Ovary (tissue), 7 donors: ENCODE measurements at regions not wholly inside any gene's neighbourhood (a gene's known extent, or its start where the extent isn't known, plus 50 kb on each side); places are given as distances from the start of the nearest gene placed in this dataset.

Experiments
- DNase-seq, 5 donors: peaks; one replicate each; pipeline ENCODE4 v3.0.0-alpha.2; 2019 to 2020
- H3K27ac ChIP-seq, 2 donors: fragments of 200-600 bp; one replicate each; pipeline versions ENCODE4 v1.5.1 to v1.8.0; 2019 to 2022
- H3K27me3 ChIP-seq: fragments of 200-600 bp; one replicate; pipeline ENCODE4 v1.8.0; 2022
- H3K36me3 ChIP-seq: fragments of 200-600 bp; sonication (generic); one replicate; pipeline ENCODE4 v1.5.1; 2019
- H3K4me1 ChIP-seq: one replicate; pipeline ENCODE4 v1.8.1; 2013; ENCODE audit warnings: mild to moderate bottlenecking, moderate library complexity; ENCODE audit not compliant: insufficient read depth
- H3K4me3 ChIP-seq: fragments of 200-600 bp; sonication (generic); one replicate; pipeline ENCODE4 v1.5.1; 2017
- H3K9me3 ChIP-seq, 2 donors: fragments of 200-600 bp in 1 of 2; sonication (generic) in 1 of 2; one replicate each; pipeline versions ENCODE4 v1.5.1 to v1.8.1; 2013 to 2019; ENCODE audit warnings: mild to moderate bottlenecking in 1 of 2, moderate library complexity in 1 of 2
- CTCF ChIP-seq, 3 donors: fragments of 450-650 bp in 2 of 3; fragments of 200-600 bp in 1 of 3; IDR thresholded peaks; one replicate each; pipeline versions ENCODE4 v1.5.1 to v1.8.0; 2016 to 2022; ENCODE audit warnings: antibody characterized with exemption in 3 of 3, mild to moderate bottlenecking in 1 of 3
- EP300 ChIP-seq: sonication (generic); formaldehyde crosslinking; IDR thresholded peaks from one replicate; pipeline ENCODE4 v1.6.1; 2017; ENCODE audit warnings: antibody characterized with exemption
- POLR2A ChIP-seq: fragments of 450-650 bp; IDR thresholded peaks from one replicate; pipeline ENCODE4 v1.6.1; 2017; ENCODE audit warnings: antibody characterized with exemption, mild to moderate bottlenecking, moderate library complexity
- WGBS, 3 donors: extraction: QIAGEN DNeasy Blood & Tissue Kit in 1 of 3; methylation state at CpG; one replicate each; pipeline versions ENCODE4 v1.1.5 to v1.1.7; 2013 to 2017; 5-methylcytosine and 5-hydroxymethylcytosine counted together
- intact Hi-C, 4 donors: fragments of 100-400 bp; cut with DNase I; formaldehyde crosslinking; loops; one replicate each; pipeline versions ENCODE4 v1.11.0 to v1.15.1; 2022 to 2023
- donor health status: DM: no; HTN: no; CAD: no; lungs with moderate emphysema.
- donor health status: DM: no; HTN: no; CAD: no.
- donor health status: Bipolar disorder and iron deficiency.
- donor health status: DM: no; HTN: no; CAD: no.
- donor health status: DM: yes; HTN: yes; CAD: no.

GRCh38 chr3:24668039-24668438, 173.4 kb upstream of the THRB start:
- Histone ChIP-seq H3K9me3 (no peaks in the 10 kb centered on the region), H3K27me3 (no peaks in the 10 kb centered on the region), H3K27ac (no peak overlapping the region), H3K4me1 (no peaks in the 10 kb centered on the region), H3K4me3 (no peak overlapping the region), H3K36me3 (no peaks in the 10 kb centered on the region)
- DNase-seq: no peak
- TF ChIP-seq POLR2A (no peak), CTCF (IDR thresholded peaks at IDR 0.05) (no peak), EP300 (no peak)
- intact Hi-C loops: no loop called here
- WGBS, 3 donors: 67 to 83% (median 75%) methylated on average over 3 of the region's 3 CpGs

GRCh38 chr3:24670871-24671270, 176.2 kb upstream of the THRB start:
- DNase-seq: no peak
- no peak overlapping the region for H3K27ac ChIP-seq
- H3K36me3 ChIP-seq: no peaks in the 10 kb centered on the region
- H3K27me3 ChIP-seq: no peaks in the 10 kb centered on the region
- H3K4me3 ChIP-seq: no peak overlapping the region
- intact Hi-C loops: no loop called here
- TF ChIP-seq CTCF (IDR thresholded peaks at IDR 0.05) (no peak), EP300 (no peak), POLR2A (no peak)
- no peaks in the 10 kb centered on the region for H3K9me3 ChIP-seq
- 88 to 93% (median 89%) methylated on average over 3 of the region's 3 CpGs for WGBS, 3 donors
- H3K4me1 ChIP-seq: no peaks in the 10 kb centered on the region

GRCh38 chr3:24673596-24673995, 178.9 kb upstream of the THRB start:
- TF ChIP-seq EP300 (no peak), CTCF (IDR thresholded peaks at IDR 0.05) (no peak), POLR2A (no peak)
- intact Hi-C loops: no loop called here
- 15 to 30% (median 20%) methylated on average over 1 of the region's 1 CpG for WGBS, 3 donors
- H3K4me3 ChIP-seq: no peak overlapping the region
- no peaks in the 10 kb centered on the region for H3K36me3 ChIP-seq
- DNase-seq: no peak
- H3K4me1 ChIP-seq: no peaks in the 10 kb centered on the region
- no peaks in the 10 kb centered on the region for H3K27me3 ChIP-seq
- no peaks in the 10 kb centered on the region for H3K9me3 ChIP-seq
- no peak overlapping the region for H3K27ac ChIP-seq

GRCh38 chr3:24674261-24674660, 179.6 kb upstream of the THRB start:
- intact Hi-C loops: no loop called here
- 74 to 80% (median 75%) methylated on average over 2 of the region's 2 CpGs for WGBS, 3 donors
- Histone ChIP-seq H3K4me3 (no peak overlapping the region), H3K9me3 (no peaks in the 10 kb centered on the region), H3K4me1 (no peaks in the 10 kb centered on the region), H3K27me3 (no peaks in the 10 kb centered on the region), H3K27ac (no peak overlapping the region), H3K36me3 (no peaks in the 10 kb centered on the region)
- TF ChIP-seq POLR2A (no peak), CTCF (IDR thresholded peaks at IDR 0.05) (no peak), EP300 (no peak)
- DNase-seq: no peak

- WGBS, 3 donors: 52 to 62% (median 54%) methylated on average over 2 of the region's 2 CpGs
- H3K4me3 ChIP-seq: no peak overlapping the region
- H3K4me1 ChIP-seq: no peaks in the 10 kb centered on the region
- no peaks in the 10 kb centered on the region for H3K27me3 ChIP-seq
- intact Hi-C loops: no loop called here
- H3K9me3 ChIP-seq: no peaks in the 10 kb centered on the region
- no peaks in the 10 kb centered on the region for H3K36me3 ChIP-seq
- no peak overlapping the region for H3K27ac ChIP-seq
- DNase-seq: no peak
- TF ChIP-seq CTCF (IDR thresholded peaks at IDR 0.05) (no peak), POLR2A (no peak), EP300 (no peak)
Observed at GRCh38 chr3:24678021-24678420, 183.4 kb upstream of the THRB start.
